Thyroid gland (tissue), 4 donors: ENCODE measurements at regions not wholly inside any gene's neighbourhood (a gene's known extent, or its start where the extent isn't known, plus 50 kb on each side); places are given as distances from the start of the nearest gene placed in this dataset.

Source experiments
- CTCF ChIP-seq, 6 experiments: fragments of 200-600 bp in 3 of 6; fragments of 450-650 bp in 3 of 6; sonication (generic) in 3 of 6; IDR thresholded peaks; one replicate each; pipeline ENCODE4 v1.5.1; 2016 to 2019; ENCODE audit warnings: antibody characterized with exemption in 6 of 6, mild to moderate bottlenecking in 2 of 6, inconsistent platforms in 1 of 6, moderate library complexity in 1 of 6
- POLR2A ChIP-seq, 2 donors: fragments of 450-650 bp; IDR thresholded peaks; one replicate each; pipeline ENCODE4 v1.6.1; 2017; ENCODE audit warnings: antibody characterized with exemption in 2 of 2, mild to moderate bottlenecking in 2 of 2, moderate library complexity in 1 of 2

DNA sequence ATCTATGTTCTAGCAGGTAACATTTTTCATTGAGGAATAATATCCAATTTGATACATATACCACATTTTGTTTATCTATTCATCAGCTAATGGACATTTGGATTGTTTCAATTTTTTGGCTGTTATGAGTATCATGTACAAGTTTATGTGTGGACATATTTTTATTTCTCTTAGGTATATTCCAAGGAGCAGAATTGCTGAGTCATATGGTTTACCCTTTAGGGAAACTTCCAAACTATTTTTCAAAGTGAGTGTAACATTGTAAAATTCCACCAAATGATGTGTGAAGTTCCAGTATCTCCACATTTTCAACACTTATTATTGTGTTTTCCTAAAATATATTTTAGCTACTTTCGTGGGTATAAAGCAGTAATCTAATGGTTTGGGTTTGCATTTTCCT, 1789.9 kb downstream of the MRPL39 start:
- TF ChIP-seq CTCF (IDR thresholded peaks at IDR 0.05) (no peak), POLR2A (IDR thresholded peaks at IDR 0.05) (no peak)
